CD4-positive, alpha-beta T cell treated with Interleukin-4 for 1 hour (primary cell): ENCODE measurements at regions not wholly inside any gene's neighbourhood (a gene's known extent, or its start where the extent isn't known, plus 50 kb on each side); places are given as distances from the start of the nearest gene placed in this dataset.
"Not testable (repeated sequence)": the region's sequence is repeated elsewhere in the genome, so short reads cannot be mapped to it uniquely, and the experiment has no call there.

Experiments
- DNase-seq, 2 donors: peaks; one replicate each; pipeline ENCODE4 v3.0.0-alpha.2; 2020 to 2022

- DNase-seq, result no peak
Observed at GRCh38 chrX:39050427-39050826, 249.2 kb downstream of the MID1IP1 start.

GRCh38 chrX:39052751-39053150, 251.5 kb downstream of the MID1IP1 start:
- no peak for DNase-seq

- no peak for DNase-seq
Observed at GRCh38 chrX:39058724-39059123, 257.5 kb downstream of the MID1IP1 start.

GRCh38 chrX:39059866-39060265, 258.6 kb downstream of the MID1IP1 start:
- no peak for DNase-seq

DNA sequence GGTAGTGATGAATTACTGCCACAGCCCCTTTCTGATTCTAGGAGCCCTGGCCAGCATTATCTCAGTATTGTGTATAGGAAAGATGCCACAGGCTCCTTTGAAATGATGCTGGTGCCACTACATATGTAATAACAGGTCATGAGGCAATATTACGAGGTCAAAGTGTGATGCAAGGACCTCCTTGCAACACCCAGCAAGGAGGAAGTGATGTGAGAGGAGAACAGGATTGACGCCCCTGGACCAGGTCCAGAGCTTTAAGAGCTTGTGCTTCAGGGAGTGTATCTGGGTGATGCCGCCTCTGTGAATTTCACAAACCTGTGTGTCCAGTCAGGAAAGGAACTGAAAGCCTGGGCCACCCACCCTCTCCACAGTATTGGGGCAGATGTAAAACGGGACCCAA, 261.8 kb downstream of the MID1IP1 start:
- DNase-seq, result peak; percentile 8 to 65

GRCh38 chrX:39063702-39064101, 262.4 kb downstream of the MID1IP1 start:
- DNase-seq, result no peak

DNA sequence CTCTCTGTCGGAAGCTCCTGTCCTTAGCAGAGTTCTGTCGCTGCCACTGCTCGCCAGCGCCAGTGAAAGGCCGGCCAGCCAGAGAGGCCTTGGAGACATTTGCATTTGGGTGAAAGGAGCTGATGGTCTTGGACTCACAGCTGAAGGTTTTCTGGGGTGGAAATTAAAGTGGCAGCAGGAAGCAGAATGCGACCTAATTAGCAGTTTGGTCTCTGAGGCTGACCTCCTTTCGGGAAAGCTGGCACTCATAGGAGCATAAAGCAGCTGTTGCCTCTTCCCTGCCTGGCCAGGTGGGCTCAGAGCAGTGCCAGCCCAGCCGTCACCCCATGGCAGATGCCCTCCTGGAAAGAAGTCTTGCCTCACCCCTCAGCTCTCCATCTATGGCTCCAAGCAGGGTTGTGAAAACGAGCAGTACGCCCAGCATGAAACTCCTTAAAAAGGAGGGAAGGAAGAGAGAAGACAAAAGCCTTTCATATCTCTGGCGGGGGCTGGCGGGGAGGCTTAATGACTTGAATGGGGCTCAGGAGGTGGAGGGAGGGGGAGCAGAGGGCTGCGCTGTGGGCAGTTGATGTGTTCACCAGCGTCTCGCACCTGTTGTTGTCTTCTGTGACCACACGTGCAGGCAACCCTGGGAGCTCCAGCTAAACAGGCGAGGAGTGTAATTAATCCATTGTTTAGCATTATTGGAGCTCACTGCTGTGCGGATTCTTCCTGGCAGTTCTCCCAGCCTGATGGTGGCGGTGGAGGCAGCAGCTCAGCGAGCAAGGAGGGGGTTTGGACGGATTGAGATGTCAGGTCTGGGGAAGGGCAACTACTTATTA, 264.0 kb downstream of the MID1IP1 start:
- DNase-seq, result no peak

GRCh38 chrX:39067866-39068265, 266.6 kb downstream of the MID1IP1 start:
- no peak for DNase-seq

DNA sequence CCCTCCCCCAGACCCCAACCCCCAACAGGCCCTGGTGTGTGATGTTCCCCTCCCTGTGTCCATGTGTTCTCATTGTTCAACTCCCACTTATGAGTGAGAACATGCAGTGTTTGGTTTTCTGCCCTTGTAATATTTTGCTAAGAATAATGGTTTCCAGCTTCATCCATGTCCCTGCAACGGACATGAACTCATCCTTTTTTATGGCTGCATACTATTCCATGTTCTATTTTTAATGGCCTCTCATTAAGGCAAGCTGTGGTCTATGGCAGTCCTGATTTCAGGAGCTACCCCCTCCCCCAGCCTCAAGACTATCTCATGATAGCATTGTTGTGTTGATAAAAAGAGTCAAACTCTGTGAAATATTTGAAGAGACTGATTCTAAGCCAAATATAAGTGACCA, 267.4 kb downstream of the MID1IP1 start:
- DNase-seq, result not testable (repeated sequence)

- DNase-seq, result no peak
Observed at GRCh38 chrX:39070009-39070408, 268.8 kb downstream of the MID1IP1 start.

DNA sequence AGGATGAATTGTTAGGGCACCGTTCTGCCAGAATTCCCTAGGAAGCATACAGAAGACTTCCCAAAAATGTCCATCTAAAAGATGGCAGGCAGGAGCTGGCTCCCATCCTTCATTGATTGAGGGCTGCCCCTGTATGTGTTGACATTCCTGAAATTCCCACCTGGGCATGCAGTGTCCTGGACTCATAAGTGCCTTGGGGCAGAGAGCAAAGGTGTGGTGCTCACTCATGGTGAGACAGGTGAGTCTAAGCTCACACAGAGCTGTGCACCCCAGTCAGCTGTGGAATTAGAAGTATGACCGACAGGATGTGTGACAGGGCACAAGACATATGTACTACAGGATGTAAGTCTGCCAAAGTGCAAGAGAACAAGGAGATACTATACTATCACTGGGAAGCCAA, 271.9 kb downstream of the MID1IP1 start:
- DNase-seq, result no peak

DNA sequence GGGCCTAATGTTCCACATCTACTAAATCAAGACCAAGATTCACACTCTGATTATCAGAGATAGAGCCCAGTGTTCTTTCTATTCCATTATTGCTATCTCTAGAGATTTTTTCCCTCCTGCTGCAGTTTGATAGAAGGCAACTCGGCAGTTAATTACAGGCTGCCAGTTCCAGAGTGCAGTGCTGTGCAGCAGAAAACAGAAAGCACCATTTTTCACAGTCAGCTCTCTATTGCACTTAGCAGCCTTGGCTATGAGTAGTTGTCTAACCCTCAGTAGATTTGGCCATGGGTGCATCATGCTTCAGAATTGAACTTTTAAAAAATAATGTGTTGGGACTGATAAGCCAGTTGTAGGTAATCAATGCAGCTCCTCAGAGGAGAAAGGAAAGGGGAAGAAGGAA, 295.3 kb downstream of the MID1IP1 start:
- no peak for DNase-seq

DNA sequence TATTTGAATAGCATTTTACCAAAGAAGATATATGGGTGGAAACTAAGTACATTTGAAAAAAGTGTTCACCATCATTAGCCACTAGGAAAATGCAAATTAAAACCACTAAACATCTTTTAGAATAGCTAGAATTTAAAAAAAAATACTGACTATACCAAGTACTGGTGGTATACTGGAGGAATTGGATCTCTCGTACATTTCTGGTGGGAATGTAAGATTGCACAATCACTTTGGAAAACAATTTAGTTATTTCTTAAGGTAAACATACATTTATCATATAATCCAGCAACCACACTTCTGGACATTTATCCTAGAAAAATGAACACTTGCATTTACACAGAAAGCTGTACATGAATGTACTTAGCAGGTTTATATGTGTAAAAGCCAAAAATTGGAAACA, 303.5 kb downstream of the MID1IP1 start:
- DNase-seq, result no peak

GRCh38 chrX:39112143-39112542, 310.9 kb downstream of the MID1IP1 start:
- DNase-seq, result no peak

- no peak for DNase-seq
Observed at GRCh38 chrX:39115166-39115565, 313.9 kb downstream of the MID1IP1 start.

DNA sequence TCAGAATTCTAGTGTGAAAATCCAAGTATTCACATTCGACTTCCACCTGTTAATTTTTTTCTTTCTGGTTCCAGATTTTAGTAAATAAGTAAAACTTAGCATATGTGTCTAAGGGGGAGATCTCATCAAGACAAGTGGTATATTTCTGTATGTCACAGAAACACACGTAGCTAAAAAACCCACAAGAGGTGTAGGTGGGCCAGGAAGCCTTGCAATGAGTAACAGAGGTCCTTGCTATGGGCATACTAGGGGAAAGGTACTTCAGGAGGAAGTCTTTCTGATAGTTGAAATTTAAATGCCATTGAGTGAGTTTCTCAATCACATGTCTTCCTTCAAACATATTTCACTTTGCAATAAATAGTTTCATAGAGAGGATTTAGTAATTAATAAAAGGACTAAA, 315.8 kb downstream of the MID1IP1 start:
- no peak for DNase-seq

- no peak for DNase-seq
Observed at GRCh38 chrX:39121903-39122302, 320.6 kb downstream of the MID1IP1 start.

- no peak for DNase-seq
Observed at GRCh38 chrX:39125834-39126233, 324.6 kb downstream of the MID1IP1 start.

GRCh38 chrX:39133971-39134370, 332.7 kb downstream of the MID1IP1 start:
- peak in 1 of 2 donors; percentile 46 for DNase-seq

DNA sequence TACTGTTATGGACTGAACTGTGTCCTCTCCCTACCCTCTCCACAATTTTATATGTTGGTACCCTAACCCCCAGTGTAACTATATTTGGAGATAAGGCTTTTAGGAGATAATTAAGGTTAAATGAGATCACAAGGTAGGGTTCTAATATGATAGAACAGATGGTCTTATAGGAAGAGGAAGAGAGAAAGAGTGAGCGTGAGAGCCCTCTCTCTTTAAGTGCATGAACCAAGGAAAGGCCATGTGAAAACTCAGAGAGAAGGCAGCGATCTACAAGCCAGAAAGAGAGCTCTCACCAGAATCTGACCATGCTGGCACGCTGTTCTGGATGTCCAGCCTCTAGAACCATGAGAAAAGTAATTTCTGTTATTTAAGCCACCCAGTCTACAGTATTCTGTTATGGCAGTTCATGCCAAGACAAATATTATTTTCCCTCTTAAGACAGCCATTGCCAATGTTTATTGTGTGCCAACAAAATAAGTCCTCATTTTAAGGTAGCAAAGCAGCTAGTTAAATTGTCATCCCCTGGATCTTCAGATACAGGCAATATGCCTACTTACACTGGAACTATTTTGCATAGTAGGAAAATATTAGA, 336.2 kb downstream of the MID1IP1 start:
- no peak for DNase-seq

GRCh38 chrX:39140581-39140980, 339.3 kb downstream of the MID1IP1 start:
- DNase-seq, result no peak

DNA sequence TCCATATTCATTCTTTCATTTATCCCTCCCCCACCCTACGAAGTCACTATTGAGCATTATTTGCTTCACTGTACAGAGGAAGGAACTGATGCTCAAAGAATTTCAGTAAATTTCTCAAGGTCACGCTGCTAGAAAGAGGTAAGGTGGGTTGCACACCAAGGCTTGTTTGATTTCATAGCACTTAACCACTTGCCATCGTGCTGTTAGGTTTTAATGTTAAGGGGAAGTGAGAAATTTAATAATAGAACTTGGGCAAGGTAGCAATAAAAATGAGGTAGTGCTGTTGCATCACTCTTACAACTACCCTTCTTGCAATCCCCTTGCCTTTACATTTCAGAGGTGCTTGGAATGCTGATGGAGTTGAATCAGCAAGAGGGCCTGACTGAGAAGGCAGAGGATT, 343.1 kb downstream of the MID1IP1 start:
- peak in 1 of 2 donors; percentile 26 for DNase-seq

- peak in 1 of 2 donors; percentile 71 for DNase-seq
Observed at GRCh38 chrX:39144956-39145355, 343.7 kb downstream of the MID1IP1 start.

DNA sequence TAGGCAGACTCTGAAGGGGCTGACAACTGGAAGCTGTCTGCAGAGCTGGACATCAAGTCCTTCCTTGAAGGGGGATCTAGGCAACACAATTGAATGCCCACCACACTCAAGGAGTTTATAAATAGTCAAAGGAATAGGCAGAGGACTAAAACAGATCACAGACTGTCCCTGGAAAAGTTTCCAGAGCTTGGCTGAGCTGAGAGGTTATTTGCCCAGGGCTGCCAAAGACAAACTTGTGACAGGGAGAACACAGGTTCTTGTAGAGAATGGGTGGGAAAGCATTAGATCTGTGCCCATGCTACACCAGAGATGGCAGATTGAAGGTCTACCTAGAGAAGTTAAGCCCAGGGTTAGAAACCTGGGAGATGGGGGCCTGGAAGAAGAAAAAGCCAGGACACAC, 344.6 kb downstream of the MID1IP1 start:
- no peak for DNase-seq

DNA sequence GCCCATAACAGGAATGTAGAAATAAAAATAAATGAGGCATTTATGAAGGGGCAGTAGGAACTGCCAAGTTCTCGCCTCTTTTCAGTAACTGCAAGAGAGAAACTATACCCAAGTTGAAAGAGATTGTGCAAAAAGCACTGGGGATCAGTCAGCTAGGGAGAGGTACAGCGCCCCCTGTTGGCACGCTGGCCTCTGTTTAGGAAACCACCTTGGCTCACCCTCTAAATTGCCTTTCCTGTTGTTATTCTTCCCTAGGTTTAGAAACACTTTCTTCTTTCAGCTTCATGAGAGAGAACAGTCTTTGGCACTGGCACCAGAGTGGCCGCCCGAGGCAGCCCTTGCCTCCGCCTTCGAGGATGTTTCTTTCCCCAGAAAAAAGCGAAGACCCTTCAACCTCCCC, 348.5 kb downstream of the MID1IP1 start:
- DNase-seq, result peak; percentile 39 to 56
